HL-60 (cell line): ENCODE measurements at regions not wholly inside any gene's neighbourhood (a gene's known extent, or its start where the extent isn't known, plus 50 kb on each side); places are given as distances from the start of the nearest gene placed in this dataset.

ENCODE experiments used
- DNase-seq, 2 experiments: peaks; one replicate each; pipeline ENCODE4 v3.0.0-alpha.2; 2010 to 2020; ENCODE audit warnings: low read depth in 1 of 2, low spot score in 1 of 2
- H3K27ac ChIP-seq: fragments of 250-450 bp; sonication (Bioruptor Pico); replicated peaks from 2 replicates; pipeline ENCODE4 v1.5.1; 2020; ENCODE audit warnings: mild to moderate bottlenecking, moderate library complexity
- H3K27me3 ChIP-seq: fragments of 250-450 bp; sonication (Bioruptor Pico); 2 replicates; pipeline ENCODE4 v1.5.1; 2021; ENCODE audit warnings: mild to moderate bottlenecking, moderate library complexity; ENCODE audit not compliant: insufficient read depth, poor library complexity, severe bottlenecking
- H3K4me3 ChIP-seq: replicated peaks from 2 replicates; pipeline ENCODE4 v1.5.1; 2011; ENCODE audit warnings: mild to moderate bottlenecking, control low read depth, low read length; ENCODE audit not compliant: insufficient read depth
- GABPA ChIP-seq: IDR thresholded peaks from 2 replicates; pipeline ENCODE4 v1.6.1; 2012; ENCODE audit warnings: low read depth
- POLR2AphosphoS5 ChIP-seq: IDR thresholded peaks from 2 replicates; pipeline ENCODE4 v1.6.1; 2012; ENCODE audit warnings: low read depth
- REST ChIP-seq: IDR thresholded peaks from 2 replicates; pipeline ENCODE4 v1.6.1; 2012; ENCODE audit warnings: low read depth; ENCODE audit not compliant: insufficient replicate concordance
- SPI1 ChIP-seq: IDR thresholded peaks from 2 replicates; pipeline ENCODE4 v1.6.1; 2012; ENCODE audit warnings: low read depth, mild to moderate bottlenecking, borderline replicate concordance
- TF ChIP-seq, protein P1 (sequence below): IDR thresholded peaks from one replicate; pipeline ENCODE4 v1.5.1; 2011; ENCODE audit warnings: low read length, control low read depth, inconsistent platforms; ENCODE audit not compliant: insufficient read depth

DNA sequence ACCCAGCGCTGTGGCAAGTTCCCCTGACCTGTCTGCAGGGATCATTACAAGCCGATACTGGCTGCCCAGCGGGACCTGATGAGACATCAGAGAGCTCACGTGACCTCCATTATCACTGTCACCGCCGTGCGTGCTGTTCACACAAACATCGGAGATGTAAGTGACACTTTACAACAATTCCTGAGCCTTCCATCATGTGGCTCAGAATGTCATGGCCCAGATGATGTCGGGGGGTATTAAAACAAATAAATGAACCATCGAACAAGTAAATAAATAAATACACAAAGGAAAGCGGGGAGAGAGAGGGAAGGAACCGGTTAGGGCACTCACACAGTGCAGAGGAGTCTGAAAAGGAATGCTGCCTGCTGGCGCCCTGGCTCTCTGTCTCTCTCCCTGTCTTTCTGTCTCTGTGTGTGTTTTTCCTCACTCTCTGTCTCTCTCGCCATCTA lies 195.1 kb downstream of the BMP7 start:
- no peak for DNase-seq
- H3K4me3 ChIP-seq = no peak overlapping the region
- H3K27ac ChIP-seq = no peak overlapping the region
- TF ChIP-seq GABPA (no peak), SPI1 (no peak), POLR2AphosphoS5 (no peak), REST (no peak)
- TF ChIP-seq, protein P1, sequence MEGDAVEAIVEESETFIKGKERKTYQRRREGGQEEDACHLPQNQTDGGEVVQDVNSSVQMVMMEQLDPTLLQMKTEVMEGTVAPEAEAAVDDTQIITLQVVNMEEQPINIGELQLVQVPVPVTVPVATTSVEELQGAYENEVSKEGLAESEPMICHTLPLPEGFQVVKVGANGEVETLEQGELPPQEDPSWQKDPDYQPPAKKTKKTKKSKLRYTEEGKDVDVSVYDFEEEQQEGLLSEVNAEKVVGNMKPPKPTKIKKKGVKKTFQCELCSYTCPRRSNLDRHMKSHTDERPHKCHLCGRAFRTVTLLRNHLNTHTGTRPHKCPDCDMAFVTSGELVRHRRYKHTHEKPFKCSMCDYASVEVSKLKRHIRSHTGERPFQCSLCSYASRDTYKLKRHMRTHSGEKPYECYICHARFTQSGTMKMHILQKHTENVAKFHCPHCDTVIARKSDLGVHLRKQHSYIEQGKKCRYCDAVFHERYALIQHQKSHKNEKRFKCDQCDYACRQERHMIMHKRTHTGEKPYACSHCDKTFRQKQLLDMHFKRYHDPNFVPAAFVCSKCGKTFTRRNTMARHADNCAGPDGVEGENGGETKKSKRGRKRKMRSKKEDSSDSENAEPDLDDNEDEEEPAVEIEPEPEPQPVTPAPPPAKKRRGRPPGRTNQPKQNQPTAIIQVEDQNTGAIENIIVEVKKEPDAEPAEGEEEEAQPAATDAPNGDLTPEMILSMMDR = no peak
- peaks cover 14% of the 10 kb centered on the region for H3K27me3 ChIP-seq

- no peak for TF ChIP-seq POLR2AphosphoS5
- TF ChIP-seq GABPA = no peak
- no peak for TF ChIP-seq SPI1
- no peak for TF ChIP-seq REST
- TF ChIP-seq, protein P1 = no peak
- no peak overlapping the region for H3K27ac ChIP-seq
- H3K27me3 ChIP-seq = peaks cover 14% of the 10 kb centered on the region
- DNase-seq = no peak
- no peak overlapping the region for H3K4me3 ChIP-seq
Observed at GRCh38 chr20:57071954-57072583, 194.4 kb downstream of the BMP7 start.

DNA sequence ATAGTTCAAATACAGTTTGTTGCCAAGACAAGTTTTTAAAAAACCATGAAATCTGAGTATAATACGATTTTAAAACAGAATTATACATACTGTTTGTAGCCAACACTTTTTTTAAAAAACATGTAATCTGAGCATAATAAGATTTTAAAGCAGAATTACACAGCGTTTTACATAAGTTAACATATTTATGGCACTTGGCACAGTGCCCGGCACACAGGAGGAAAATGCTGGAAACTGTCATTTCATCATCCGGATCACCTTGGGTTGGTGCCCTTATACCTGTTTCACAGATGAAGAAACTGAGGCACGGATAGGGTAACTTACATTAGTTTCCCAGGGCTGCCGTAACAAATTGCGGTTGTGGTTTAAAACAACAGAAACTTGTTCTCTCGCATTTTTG lies 193.0 kb downstream of the BMP7 start:
- DNase-seq = no peak
- TF ChIP-seq SPI1 (no peak), POLR2AphosphoS5 (no peak)
- TF ChIP-seq, protein P1 = no peak
- Histone ChIP-seq H3K27me3 (peaks cover 12% of the 10 kb centered on the region), H3K4me3 (no peak overlapping the region), H3K27ac (no peak overlapping the region)

DNA sequence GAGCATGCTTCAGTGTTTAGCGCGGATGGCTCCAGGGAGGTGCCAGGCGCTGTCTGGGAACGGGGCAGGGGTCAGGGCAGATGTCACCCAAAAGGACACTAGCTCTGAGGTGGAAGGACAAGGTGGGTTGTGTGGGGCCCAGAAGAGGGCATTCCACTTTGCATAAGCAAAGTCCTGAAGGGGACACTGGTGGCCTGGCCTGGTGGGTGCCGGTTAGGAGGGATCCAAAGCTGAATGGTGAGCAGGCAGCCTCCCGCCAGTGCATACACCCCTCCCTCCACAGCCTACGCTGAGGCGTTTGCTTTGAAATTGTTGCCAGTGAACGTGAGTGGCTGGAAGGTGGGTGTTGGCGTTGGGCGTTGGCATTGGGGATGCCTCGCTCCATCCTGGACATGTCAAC lies 192.1 kb downstream of the BMP7 start:
- H3K27me3 ChIP-seq = peaks cover 12% of the 10 kb centered on the region
- H3K27ac ChIP-seq = no peak overlapping the region
- no peak for DNase-seq
- TF ChIP-seq POLR2AphosphoS5 = no peak
- no peak for TF ChIP-seq GABPA
- TF ChIP-seq REST = no peak
- TF ChIP-seq SPI1 = no peak
- TF ChIP-seq, protein P1 = no peak
- no peak overlapping the region for H3K4me3 ChIP-seq
